K562 (cell line): ENCODE measurements at regions not wholly inside any gene's neighbourhood (a gene's known extent, or its start where the extent isn't known, plus 50 kb on each side); places are given as distances from the start of the nearest gene placed in this dataset.

Experiments used
- ATAC-seq: fragments of 200-7000 bp; cut with Tn5 transposase; 3 replicates; pipeline ENCODE4 v1.9.1; 2020; ENCODE audit warnings: moderate library complexity
- BruUV-seq: library from RNA; stranded (reverse); fragments of 400-500 nt; replicated peaks from 2 replicates; lab custom pipeline; 2021; lab: Mats Ljungman, UMichigan
- CTCF ChIA-PET: fragments of 300-600 bp; formaldehyde crosslinking; extraction: SDS; loops from one replicate; lab custom pipeline; 2021; ENCODE audit warnings: low intra/inter-chr PET ratio; lab: Yijun Ruan, JAX
- POLR2A ChIA-PET: fragments of 300-600, 350-650 bp; sonication (Branson Sonifier 250); formaldehyde crosslinking; extraction: SDS; loops from one replicate; lab custom pipeline; 2021; ENCODE audit warnings: antibody characterized with exemption, inconsistent platforms; lab: Yijun Ruan, JAX
- DNase-seq, 4 experiments: peaks; one replicate each; pipeline versions ENCODE4 v3.0.0 to v3.0.0-alpha.2; 2011 to 2018; ENCODE audit warnings: low spot score in 3 of 4, mixed read lengths in 3 of 4; ENCODE audit errors: extremely low read depth in 1 of 4
- FAIRE-seq: peaks from 2 replicates; lab custom pipeline; 2011; peaks lifted over from hg19 to GRCh38; lab: Jason Lieb, UNC
- H2AFZ ChIP-seq: 2 replicates; pipeline ENCODE4 v1.6.0; 2011; ENCODE audit warnings: low read depth, low read length, control low read depth, inconsistent platforms
- H3K27ac ChIP-seq: fragments of 200-600 bp; 3 replicates; pipeline ENCODE4 v1.8.0; 2011; ENCODE audit warnings: low read depth, mild to moderate bottlenecking, control low read depth, inconsistent platforms, low read length, moderate library complexity, mixed read lengths; ENCODE audit errors: extremely low read depth
- H3K27me3 ChIP-seq, 2 experiments: fragments of 300-600 bp in 1 of 2; 2 replicates in 1 of 2; 3 replicates in 1 of 2; pipeline versions ENCODE4 v1.6.0 to v1.8.0; 2011; ENCODE audit warnings: inconsistent platforms in 2 of 2, low read length in 2 of 2, mild to moderate bottlenecking in 1 of 2, mixed read lengths in 1 of 2, moderate library complexity in 1 of 2; ENCODE audit not compliant: control insufficient read depth in 2 of 2, insufficient read depth in 2 of 2
- H3K36me3 ChIP-seq: fragments of 300-600 bp; 3 replicates; pipeline ENCODE4 v1.8.0; 2011; ENCODE audit warnings: mild to moderate bottlenecking, low read length, inconsistent platforms; ENCODE audit not compliant: control insufficient read depth, insufficient read depth
- H3K4me1 ChIP-seq, 2 experiments: fragments of 200-600 bp in 1 of 2; replicated peaks in 1 of 2; 2 replicates in 1 of 2; 3 replicates in 1 of 2; pipeline versions ENCODE4 v1.5.1 to v1.8.0; 2011; ENCODE audit warnings: inconsistent platforms in 2 of 2, low read length in 2 of 2, mild to moderate bottlenecking in 1 of 2, mixed read lengths in 1 of 2, moderate library complexity in 1 of 2; ENCODE audit not compliant: control insufficient read depth in 2 of 2, insufficient read depth in 2 of 2
- H3K4me2 ChIP-seq: 2 replicates; pipeline ENCODE4 v1.6.1; 2011; ENCODE audit warnings: low read length, control low read depth, inconsistent platforms, mixed read lengths; ENCODE audit not compliant: insufficient read depth
- H3K4me3 ChIP-seq: fragments of 200-600 bp; sonication (generic), shearing (Covaris generic); 2 replicates; pipeline ENCODE4 v1.5.1; 2016; ENCODE audit warnings: control low read depth, inconsistent platforms
- H3K79me2 ChIP-seq: fragments of 200-600 bp; 3 replicates; pipeline ENCODE4 v1.8.0; 2011; ENCODE audit warnings: low read length, inconsistent platforms; ENCODE audit not compliant: control insufficient read depth, insufficient read depth
- H3K9ac ChIP-seq, 2 experiments: 2 replicates each; pipeline versions ENCODE4 v1.6.0 to v1.6.1; 2011; ENCODE audit warnings: low read depth in 2 of 2, low read length in 2 of 2, control low read depth in 1 of 2, inconsistent platforms in 1 of 2, mild to moderate bottlenecking in 1 of 2, mixed read lengths in 1 of 2; ENCODE audit not compliant: insufficient read depth in 1 of 2
- H3K9me1 ChIP-seq: one replicate; pipeline ENCODE4 v1.6.0; 2011; ENCODE audit warnings: inconsistent platforms, mild to moderate bottlenecking, low read length, moderate library complexity; ENCODE audit not compliant: control insufficient read depth, insufficient read depth
- H3K9me3 ChIP-seq: replicated peaks from 2 replicates; pipeline ENCODE4 v1.5.1; 2011; ENCODE audit warnings: low read depth, low read length, inconsistent platforms; ENCODE audit not compliant: control insufficient read depth, insufficient read depth
- H4K20me1 ChIP-seq: replicated peaks from 2 replicates; pipeline ENCODE4 v1.6.1; 2011; ENCODE audit warnings: low read length, inconsistent platforms, mixed read lengths; ENCODE audit not compliant: control insufficient read depth, insufficient read depth
- ARID1B ChIP-seq: fragments of 450-650 bp; IDR thresholded peaks from 2 replicates; pipeline ENCODE4 v1.6.1; 2016; ENCODE audit warnings: antibody characterized with exemption, mild to moderate bottlenecking, inconsistent platforms
- CBFA2T2 ChIP-seq: fragments of 450-650 bp; conservative IDR thresholded peaks from 2 replicates; pipeline ENCODE4 v1.6.1; 2017; ENCODE audit warnings: mild to moderate bottlenecking
- CBFA2T3 ChIP-seq: fragments of 450-650 bp; IDR thresholded peaks from 2 replicates; pipeline ENCODE4 v1.6.1; 2017
- CTBP1 ChIP-seq: fragments of 450-650 bp; IDR thresholded peaks from 2 replicates; pipeline ENCODE4 v1.6.1; 2016; ENCODE audit warnings: borderline replicate concordance
- KLF1 ChIP-seq: fragments of 450-650 bp; IDR thresholded peaks from 2 replicates; pipeline ENCODE4 v1.6.1; 2016; ENCODE audit warnings: missing genetic modification characterization, missing compliant biosample characterization
- POLR2B ChIP-seq: fragments of 450-650 bp; IDR thresholded peaks from 2 replicates; pipeline ENCODE4 v1.6.1; 2018; ENCODE audit warnings: low read depth; ENCODE audit not compliant: partially characterized antibody
- RBM25 ChIP-seq: fragments of 200-400 bp; formaldehyde crosslinking; IDR thresholded peaks from 2 replicates; pipeline ENCODE4 v1.6.1; 2018; ENCODE audit warnings: low read length, low read depth, moderate library complexity; ENCODE audit not compliant: severe bottlenecking
- RCOR1 ChIP-seq, 2 experiments: IDR thresholded peaks; 2 replicates each; pipeline ENCODE4 v1.6.1; 2012; ENCODE audit warnings: low read depth in 2 of 2, low read length in 2 of 2, borderline replicate concordance in 1 of 2, improper control_type of control experiment in 1 of 2
- TCF3 ChIP-seq: sonication (generic); formaldehyde crosslinking; IDR thresholded peaks from 2 replicates; pipeline ENCODE4 v1.4.0; 2020; ENCODE audit warnings: mild to moderate bottlenecking, missing genetic modification reagents
- WGBS: fragments of 100-300 bp; shearing (Covaris generic); methylation state at CpG from one replicate; pipeline ENCODE4 v1.1.6; 2016; ENCODE audit warnings: low coverage, mixed read lengths; ENCODE audit not compliant: insufficient coverage; ENCODE audit errors: missing lambda C conversion rate; 5-methylcytosine and 5-hydroxymethylcytosine counted together
- in situ Hi-C: fragments of 300-500 bp; cut with MboI; formaldehyde crosslinking; loops from 4 replicates; pipeline ENCODE4 v1.15.0; 2018; ENCODE audit warnings: inconsistent platforms, mixed read lengths
- intact Hi-C: fragments of 100-400 bp; cut with micrococcal nuclease; formaldehyde crosslinking; loops from 2 replicates; pipeline ENCODE4 v1.14.2; 2022

DNA sequence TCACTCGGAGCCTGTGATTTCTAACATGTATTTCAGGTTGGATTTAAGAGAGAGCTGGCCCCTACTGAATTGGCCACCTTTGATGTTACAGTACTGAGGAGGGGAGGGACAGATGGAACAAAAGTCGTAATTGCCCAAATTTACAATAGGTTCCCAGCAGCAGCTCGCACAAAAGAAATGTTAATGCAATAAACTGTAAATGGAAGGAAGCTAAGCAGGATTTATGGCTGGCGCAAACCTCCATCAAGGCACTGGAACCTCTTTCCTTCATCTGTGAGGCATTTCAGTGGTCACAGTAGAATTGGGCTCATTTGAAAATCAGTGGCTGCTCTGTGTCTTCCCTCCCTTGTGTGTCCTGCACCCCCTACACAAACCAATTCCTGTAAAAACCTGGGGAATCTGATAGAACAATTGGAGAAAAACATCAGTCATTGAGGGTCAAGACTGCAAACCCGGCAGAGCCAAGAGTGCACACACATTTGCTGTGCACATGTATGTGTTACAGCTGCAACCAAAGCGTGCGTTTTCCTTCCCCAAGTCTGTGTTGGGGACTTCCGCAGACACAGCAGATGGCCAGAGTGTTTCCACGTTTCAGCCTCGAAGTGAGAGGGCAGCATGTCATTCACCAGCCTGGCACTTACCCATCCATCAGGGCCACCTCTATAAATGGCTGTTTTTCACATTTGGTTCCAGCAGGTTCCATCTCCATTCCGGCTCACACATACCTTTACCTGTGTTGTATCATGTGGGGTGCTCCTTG lies 192.8 kb downstream of the TM9SF2 start:
- Histone ChIP-seq H3K9me1 (no peaks in the 10 kb centered on the region), H3K4me3 (no peak overlapping the region), H3K9me3 (no peaks in the 10 kb centered on the region), H3K79me2 (no peaks in the 10 kb centered on the region), H3K4me2 (no peak overlapping the region), H4K20me1 (peaks cover 9% of the 10 kb centered on the region; the same call in 1 of the 2 replicates), H3K27ac (no peak overlapping the region), H3K36me3 (no peaks in the 10 kb centered on the region), H2AFZ (no peak overlapping the region), H3K27me3 (peaks cover 6% of the 10 kb centered on the region in 2 experiments; a peak in 3 of 5 replicates), H3K4me1 (no peaks in the 10 kb centered on the region; a peak in 1 of 5 replicates), H3K9ac (no peak overlapping the region)
- intact Hi-C loops, result no loop called here
- CTCF ChIA-PET, result no interaction called here
- WGBS, result 13% methylated on average over 11 of the region's 11 CpGs
- FAIRE-seq, result no peak
- POLR2A ChIA-PET, result no interaction called here
- no peak for TF ChIP-seq ARID1B
- no TSS peak for BruUV-seq
- in situ Hi-C loops, result no loop called here
- ATAC-seq, result no peak
- no peak for DNase-seq

DNA sequence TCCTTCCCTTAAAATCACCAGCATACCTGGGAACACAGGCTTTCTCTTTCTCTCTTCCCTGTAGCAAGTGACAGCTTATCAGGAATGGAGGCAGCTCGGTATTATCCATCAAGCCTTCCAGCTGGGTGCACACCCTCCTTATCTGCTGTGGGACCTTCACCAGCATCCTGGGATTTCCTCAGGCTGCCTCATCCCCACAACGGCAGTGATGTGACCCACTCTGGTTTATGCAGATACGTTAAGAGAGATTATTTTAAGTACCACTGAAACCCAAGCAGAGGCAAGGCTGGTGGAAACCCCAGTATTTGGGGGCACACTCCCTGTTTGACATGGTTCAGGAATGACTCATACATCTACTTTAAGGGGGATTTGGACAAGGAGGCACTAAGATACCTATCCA lies 192.1 kb downstream of the TM9SF2 start:
- FAIRE-seq, result no peak
- Histone ChIP-seq H4K20me1 (peaks cover 9% of the 10 kb centered on the region; the same call in 1 of the 2 replicates), H3K27ac (no peak overlapping the region), H3K9me3 (no peaks in the 10 kb centered on the region), H3K9ac (no peak overlapping the region), H3K4me1 (no peaks in the 10 kb centered on the region; a peak in 1 of 5 replicates), H3K27me3 (peaks cover 6% of the 10 kb centered on the region in 2 experiments; a peak in 3 of 5 replicates), H3K4me2 (no peak overlapping the region), H3K79me2 (no peaks in the 10 kb centered on the region), H3K36me3 (no peaks in the 10 kb centered on the region), H2AFZ (no peak overlapping the region), H3K4me3 (no peak overlapping the region), H3K9me1 (no peaks in the 10 kb centered on the region)
- intact Hi-C loops (no loop called here), in situ Hi-C loops (no loop called here)
- ATAC-seq, result no peak
- ChIA-PET CTCF (interaction anchor here (0.6 kb wide), 1 partner anchor 38 kb away, joined by 3 read pairs; no protein-coding TSS in a partner anchor), POLR2A (no interaction called here)
- WGBS, result 0% methylated on average over 3 of the region's 3 CpGs
- DNase-seq, result peak in 2 of 4 experiments; percentile 8 to 11
- peak; percentile 52 for TF ChIP-seq CBFA2T3
- 0 out of 2 replicates have a peak, but pooled peaks have one; percentile 27 for TF ChIP-seq KLF1
- TF ChIP-seq POLR2B, result no peak
- TF ChIP-seq CBFA2T2, result peak; percentile 39; the same call in 1 of the 2 replicates
- peak in 1 of 2 experiments; percentile 39; a peak in 1 of 4 replicates for TF ChIP-seq RCOR1 (IDR thresholded peaks at IDR 0.05; ENCODE audit: borderline replicate concordance in 1 of 2, low read depth in 2 of 2, low read length in 2 of 2)
- TF ChIP-seq CTBP1, result peak; percentile 71
- 0 out of 2 replicates have a peak, but pooled peaks have one; percentile 8 for TF ChIP-seq TCF3 (CRISPR knock-in tag)
- TF ChIP-seq RBM25, result no peak
- no TSS peak for BruUV-seq
